NB4 (cell line): ENCODE measurements at regions not wholly inside any gene's neighbourhood (a gene's known extent, or its start where the extent isn't known, plus 50 kb on each side); places are given as distances from the start of the nearest gene placed in this dataset.

Source experiments
- CTCF ChIP-seq: IDR thresholded peaks from one replicate; pipeline ENCODE4 v1.5.1; 2012; ENCODE audit warnings: low read depth, low read length
- MYC ChIP-seq: IDR thresholded peaks from 2 replicates; pipeline ENCODE4 v1.6.1; 2011; ENCODE audit warnings: low read depth, low read length
- POLR2A ChIP-seq: IDR thresholded peaks from 2 replicates; pipeline ENCODE4 v1.6.1; 2011; ENCODE audit warnings: mild to moderate bottlenecking; ENCODE audit not compliant: insufficient read length; ENCODE audit errors: extremely low read depth

- no peak for TF ChIP-seq CTCF
- TF ChIP-seq POLR2A = no peak
- no peak for TF ChIP-seq MYC
These were observed 144.0 kb downstream of the RPS24 start for GRCh38 chr10:78177491-78178185.
